Brain microvascular endothelial cell (primary cell): ENCODE measurements at regions not wholly inside any gene's neighbourhood (a gene's known extent, or its start where the extent isn't known, plus 50 kb on each side); places are given as distances from the start of the nearest gene placed in this dataset.

Source experiments
- DNase-seq: peaks from one replicate; pipeline ENCODE4 v3.0.0-alpha.2; 2020
- H3K27ac ChIP-seq: fragments of 250-450 bp; sonication (Bioruptor Pico); 2 replicates; pipeline ENCODE4 v1.5.1; 2020; ENCODE audit warnings: mild to moderate bottlenecking, moderate library complexity
- H3K27me3 ChIP-seq: fragments of 250-450 bp; sonication (Bioruptor Pico); replicated peaks from 2 replicates; pipeline ENCODE4 v1.5.1; 2020; ENCODE audit warnings: mild to moderate bottlenecking
- H3K36me3 ChIP-seq: fragments of 250-450 bp; sonication (Bioruptor Pico); replicated peaks from 2 replicates; pipeline ENCODE4 v1.5.1; 2020; ENCODE audit warnings: mild to moderate bottlenecking
- H3K4me3 ChIP-seq: 2 replicates; pipeline ENCODE4 v1.5.1; 2011; ENCODE audit warnings: low read depth, mild to moderate bottlenecking, control low read depth, low read length, moderate library complexity
- in situ Hi-C: cut with HindIII; loops from 2 replicates; pipeline ENCODE4 v1.10.0; 2017; ENCODE audit warnings: low sequenced_read_pairs, low pct_ligation_motif_present
- TF ChIP-seq, protein P1 (sequence below): IDR thresholded peaks from 2 replicates; pipeline ENCODE4 v1.5.1; 2011; ENCODE audit warnings: low read depth, mild to moderate bottlenecking, moderate library complexity, low read length, control low read depth, inconsistent platforms; ENCODE audit errors: missing control alignments

DNA sequence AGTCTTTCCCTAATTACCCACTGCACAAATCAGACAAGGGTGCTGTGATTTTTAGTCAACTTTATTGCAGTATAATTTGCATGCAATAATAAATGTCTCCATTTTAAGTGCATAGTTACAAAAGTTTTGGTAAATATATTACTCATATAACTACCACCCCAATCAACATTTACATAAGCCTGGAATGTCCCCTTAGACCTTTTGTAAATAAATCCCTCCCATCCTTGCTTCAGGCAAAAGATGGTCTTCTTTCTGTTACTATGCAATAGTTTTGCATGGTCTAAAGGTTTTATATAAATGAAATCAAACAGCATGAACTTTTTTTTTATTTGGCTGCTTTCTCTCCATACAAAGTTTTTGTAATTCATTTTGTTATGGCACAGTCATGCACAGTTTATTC is 235.4 kb downstream of the PYDC2 start:
- DNase-seq: no peak
- in situ Hi-C loops: no loop called here
- TF ChIP-seq, protein P1, sequence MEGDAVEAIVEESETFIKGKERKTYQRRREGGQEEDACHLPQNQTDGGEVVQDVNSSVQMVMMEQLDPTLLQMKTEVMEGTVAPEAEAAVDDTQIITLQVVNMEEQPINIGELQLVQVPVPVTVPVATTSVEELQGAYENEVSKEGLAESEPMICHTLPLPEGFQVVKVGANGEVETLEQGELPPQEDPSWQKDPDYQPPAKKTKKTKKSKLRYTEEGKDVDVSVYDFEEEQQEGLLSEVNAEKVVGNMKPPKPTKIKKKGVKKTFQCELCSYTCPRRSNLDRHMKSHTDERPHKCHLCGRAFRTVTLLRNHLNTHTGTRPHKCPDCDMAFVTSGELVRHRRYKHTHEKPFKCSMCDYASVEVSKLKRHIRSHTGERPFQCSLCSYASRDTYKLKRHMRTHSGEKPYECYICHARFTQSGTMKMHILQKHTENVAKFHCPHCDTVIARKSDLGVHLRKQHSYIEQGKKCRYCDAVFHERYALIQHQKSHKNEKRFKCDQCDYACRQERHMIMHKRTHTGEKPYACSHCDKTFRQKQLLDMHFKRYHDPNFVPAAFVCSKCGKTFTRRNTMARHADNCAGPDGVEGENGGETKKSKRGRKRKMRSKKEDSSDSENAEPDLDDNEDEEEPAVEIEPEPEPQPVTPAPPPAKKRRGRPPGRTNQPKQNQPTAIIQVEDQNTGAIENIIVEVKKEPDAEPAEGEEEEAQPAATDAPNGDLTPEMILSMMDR: no peak
- Histone ChIP-seq H3K27me3 (no peaks in the 10 kb centered on the region), H3K36me3 (no peaks in the 10 kb centered on the region), H3K27ac (no peak overlapping the region), H3K4me3 (no peak overlapping the region)

DNA sequence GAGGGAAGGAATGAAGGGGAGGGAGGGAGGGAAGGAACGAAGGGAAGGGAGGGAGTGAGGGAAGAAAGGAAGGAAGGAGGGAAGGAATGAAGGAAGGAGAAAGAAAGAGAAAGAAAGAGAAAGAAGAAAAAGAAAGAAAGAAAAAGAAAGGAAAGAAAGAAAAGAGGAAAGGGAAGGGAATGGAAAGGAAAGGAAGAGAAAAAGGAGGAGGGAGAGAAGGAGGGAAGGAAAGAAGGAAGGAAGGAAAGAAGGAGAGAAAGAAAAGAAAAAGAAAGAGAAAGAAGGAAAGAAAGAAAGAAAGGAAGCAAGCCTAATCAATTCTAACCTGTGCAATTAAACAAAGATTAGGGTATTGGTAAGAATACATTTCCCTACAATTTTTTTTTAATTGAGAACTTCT is 238.6 kb downstream of the PYDC2 start:
- Histone ChIP-seq H3K27ac (no peak overlapping the region), H3K27me3 (no peaks in the 10 kb centered on the region), H3K36me3 (no peaks in the 10 kb centered on the region), H3K4me3 (no peak overlapping the region)
- TF ChIP-seq, protein P1: no peak
- no peak for DNase-seq
- in situ Hi-C loops: no loop called here

DNA sequence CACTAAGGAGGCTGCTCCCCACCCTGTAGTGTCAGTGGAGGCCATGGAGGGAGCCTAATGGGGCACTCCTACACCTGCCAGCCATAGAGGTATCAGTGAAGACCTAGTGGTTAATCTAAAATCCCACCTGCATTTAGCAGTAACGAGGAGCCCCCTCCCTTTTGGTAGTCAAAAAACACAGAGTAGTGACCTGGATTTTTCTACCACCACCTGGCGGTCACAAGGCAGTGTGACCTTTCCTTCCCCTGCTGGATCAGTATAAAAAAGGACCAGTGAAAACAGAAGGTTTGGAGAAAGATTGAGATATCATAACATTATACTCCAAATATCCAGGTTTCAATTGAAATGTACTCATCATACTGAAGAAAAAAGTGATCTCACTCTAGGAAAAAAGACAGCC is 241.2 kb downstream of the PYDC2 start:
- in situ Hi-C loops: no loop called here
- DNase-seq: no peak
- Histone ChIP-seq H3K36me3 (no peaks in the 10 kb centered on the region), H3K4me3 (no peak overlapping the region), H3K27ac (no peak overlapping the region), H3K27me3 (no peaks in the 10 kb centered on the region)
- TF ChIP-seq, protein P1: no peak

DNA sequence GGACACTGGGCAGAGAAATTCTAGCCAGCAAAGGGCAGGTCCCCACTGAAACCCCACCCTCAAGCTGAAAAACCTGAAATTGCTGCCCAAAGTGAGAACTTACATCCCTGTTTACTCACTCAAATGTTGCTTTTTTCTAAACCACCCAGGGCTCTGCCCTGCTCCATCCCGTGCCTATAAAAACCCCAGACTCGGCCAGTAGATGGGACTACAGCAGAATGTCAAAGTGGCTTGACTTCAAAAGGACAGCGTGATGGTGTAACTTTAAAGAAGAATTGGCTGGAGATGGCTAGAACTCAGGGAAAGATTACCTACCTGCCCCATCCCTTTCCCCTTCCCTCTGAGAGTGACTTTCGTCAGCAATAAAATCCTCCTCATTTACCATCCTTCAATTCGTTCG is 246.9 kb downstream of the PYDC2 start:
- in situ Hi-C loops: no loop called here
- no peaks in the 10 kb centered on the region for H3K36me3 ChIP-seq
- DNase-seq: no peak
- H3K27me3 ChIP-seq: no peaks in the 10 kb centered on the region
- no peak overlapping the region for H3K27ac ChIP-seq
- no peak overlapping the region for H3K4me3 ChIP-seq
- TF ChIP-seq, protein P1: no peak

DNA sequence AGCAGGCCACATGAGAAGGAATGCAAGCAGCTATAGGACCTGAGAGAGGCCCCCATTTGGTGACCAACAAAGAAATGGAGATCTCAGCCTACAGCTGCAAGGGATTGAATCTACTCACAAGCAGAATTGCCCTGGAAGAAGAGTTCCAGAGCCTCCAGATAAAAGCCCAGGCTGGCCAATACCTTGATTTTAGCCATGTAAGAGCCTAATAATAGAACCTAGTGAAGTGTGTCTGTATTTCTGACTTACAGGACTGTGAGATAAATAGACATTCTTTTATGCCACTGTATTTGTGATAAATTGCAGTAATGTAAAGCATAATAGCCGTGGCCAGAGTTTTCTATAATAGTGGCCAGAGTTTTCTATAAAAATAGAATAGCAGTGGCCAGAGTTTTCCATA is 254.6 kb downstream of the PYDC2 start:
- no peaks in the 10 kb centered on the region for H3K36me3 ChIP-seq
- TF ChIP-seq, protein P1: no peak
- no peak overlapping the region for H3K27ac ChIP-seq
- H3K27me3 ChIP-seq: no peaks in the 10 kb centered on the region
- DNase-seq: no peak
- in situ Hi-C loops: no loop called here
- H3K4me3 ChIP-seq: no peak overlapping the region

DNA sequence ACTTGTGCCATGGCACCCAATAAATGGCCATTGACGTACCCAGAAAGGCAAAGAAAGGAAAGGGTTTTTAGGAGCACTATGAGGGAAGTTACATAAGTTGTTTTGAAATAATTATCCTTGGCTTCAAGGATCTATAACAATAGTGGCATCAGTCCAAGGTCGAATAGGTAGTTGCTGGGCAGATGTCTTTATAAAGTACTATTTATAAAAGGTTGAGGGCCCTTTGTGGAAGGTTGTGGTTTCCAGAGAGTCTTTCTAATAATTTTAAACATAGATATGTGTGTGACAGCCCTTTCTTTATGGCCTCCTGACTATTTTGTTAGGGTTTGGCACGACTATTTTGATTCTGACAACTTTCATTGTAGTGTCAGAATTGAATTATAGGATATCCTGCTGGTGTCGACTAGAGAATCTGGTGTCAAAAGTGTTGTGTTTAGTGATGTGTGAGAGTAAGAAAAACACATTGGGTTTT is 260.5 kb downstream of the PYDC2 start:
- H3K27ac ChIP-seq: no peak overlapping the region
- H3K27me3 ChIP-seq: no peaks in the 10 kb centered on the region
- in situ Hi-C loops: no loop called here
- H3K4me3 ChIP-seq: no peak overlapping the region
- DNase-seq: no peak
- TF ChIP-seq, protein P1: no peak
- no peaks in the 10 kb centered on the region for H3K36me3 ChIP-seq
